A549 (cell line): ENCODE measurements at regions not wholly inside any gene's neighbourhood (a gene's known extent, or its start where the extent isn't known, plus 50 kb on each side); places are given as distances from the start of the nearest gene placed in this dataset.

Source experiments
- ATAC-seq, 2 experiments: fragments of 200-7000 bp in 1 of 2; fragments of >200 bp in 1 of 2; cut with Nextera tagmentation in 1 of 2; cut with Tn5 transposase in 1 of 2; 3 replicates each; pipeline versions ENCODE4 v1.8.0 to v1.9.1; 2018 to 2020; ENCODE audit warnings: mild to moderate bottlenecking in 1 of 2, moderate library complexity in 1 of 2
- CTCF ChIA-PET: fragments of 300-600 bp; sonication (Branson Sonifier 250); formaldehyde crosslinking; extraction: SDS; loops from one replicate; lab custom pipeline; 2021; ENCODE audit warnings: antibody characterized with exemption, inconsistent platforms; lab: Yijun Ruan, JAX
- POLR2A ChIA-PET: fragments of 350-600 bp; formaldehyde crosslinking; extraction: SDS; loops from one replicate; lab custom pipeline; 2021; ENCODE audit warnings: antibody characterized with exemption, inconsistent platforms; lab: Yijun Ruan, JAX
- DNase-seq, 2 experiments: peaks; one replicate each; pipeline versions ENCODE4 v3.0.0 to v3.0.0-alpha.2; 2011 to 2016; ENCODE audit warnings: low read depth in 1 of 2, low spot score in 1 of 2
- FAIRE-seq: peaks from 2 replicates; lab custom pipeline; 2011; peaks lifted over from hg19 to GRCh38; lab: Jason Lieb, UNC
- H3K27ac ChIP-seq, 2 experiments: fragments of >200 bp; sonication (Bioruptor Twin); formaldehyde crosslinking; 3 replicates each; pipeline ENCODE4 v1.5.1; 2016 to 2017
- H3K4me1 ChIP-seq: fragments of >200 bp; sonication (Bioruptor Twin); formaldehyde crosslinking; 3 replicates; pipeline ENCODE4 v1.6.1; 2016
- H3K4me2 ChIP-seq: fragments of >200 bp; sonication (Bioruptor Twin); formaldehyde crosslinking; 3 replicates; pipeline ENCODE4 v1.6.1; 2016
- H3K4me3 ChIP-seq: fragments of >200 bp; sonication (Bioruptor Twin); formaldehyde crosslinking; 3 replicates; pipeline ENCODE4 v1.5.1; 2016
- H3K9me3 ChIP-seq: fragments of >200 bp; sonication (Bioruptor Twin); formaldehyde crosslinking; 3 replicates; pipeline ENCODE4 v1.6.1; 2016
- CHD2 ChIP-seq: fragments of 150-350 bp; IDR thresholded peaks from 2 replicates; pipeline ENCODE4 v1.6.1; 2014; ENCODE audit warnings: low read length; ENCODE audit not compliant: partially characterized antibody
- EHF ChIP-seq: fragments of 250-450 bp; sonication (Bioruptor Pico); IDR thresholded peaks from 2 replicates; pipeline ENCODE4 v1.5.0; 2020; ENCODE audit warnings: mild to moderate bottlenecking
- ESRRA ChIP-seq: fragments of 150-350 bp; IDR thresholded peaks from 2 replicates; pipeline ENCODE4 v1.6.1; 2014; ENCODE audit warnings: mild to moderate bottlenecking, low read length, borderline replicate concordance
- FOSB ChIP-seq: fragments of 250-450 bp; sonication (Bioruptor Pico); IDR thresholded peaks from 2 replicates; pipeline ENCODE4 v1.5.0; 2020; ENCODE audit warnings: mild to moderate bottlenecking, moderate library complexity
- HDAC2 ChIP-seq: fragments of 200-600 bp; sonication (generic); IDR thresholded peaks from 2 replicates; pipeline ENCODE4 v1.6.1; 2016
- HOXA7 ChIP-seq: fragments of 250-450 bp; sonication (Bioruptor Pico); IDR thresholded peaks from 2 replicates; pipeline ENCODE4 v1.5.0; 2020; ENCODE audit warnings: mild to moderate bottlenecking, moderate library complexity
- HOXB13 ChIP-seq: fragments of 250-450 bp; sonication (Bioruptor Pico); IDR thresholded peaks from 2 replicates; pipeline ENCODE4 v1.5.0; 2020; ENCODE audit warnings: low read depth, mild to moderate bottlenecking, moderate library complexity
- KDM1A ChIP-seq: fragments of 200-600 bp; sonication (generic); IDR thresholded peaks from 2 replicates; pipeline ENCODE4 v1.6.1; 2016; ENCODE audit warnings: low read depth, mild to moderate bottlenecking
- KDM5A ChIP-seq: fragments of 200-600 bp; sonication (generic); IDR thresholded peaks from 2 replicates; pipeline ENCODE4 v1.6.1; 2016; ENCODE audit warnings: antibody characterized with exemption, mild to moderate bottlenecking
- MAFK ChIP-seq: fragments of 450-650 bp; IDR thresholded peaks from 2 replicates; pipeline ENCODE4 v1.6.1; 2014; ENCODE audit not compliant: partially characterized antibody
- NR3C1 ChIP-seq: fragments of >200 bp; sonication (Bioruptor Twin); formaldehyde crosslinking; IDR thresholded peaks from 3 replicates; pipeline ENCODE4 v1.6.1; 2017
- RAD21 ChIP-seq, 2 experiments: fragments of >200 bp in 1 of 2; sonication (Bioruptor Twin) in 1 of 2; formaldehyde crosslinking in 1 of 2; IDR thresholded peaks in 1 of 2; conservative IDR thresholded peaks in 1 of 2; 2 replicates in 1 of 2; 3 replicates in 1 of 2; pipeline ENCODE4 v1.6.1; 2012 to 2018; ENCODE audit warnings: inconsistent platforms in 1 of 2
- RFX5 ChIP-seq: fragments of 450-650 bp; IDR thresholded peaks from 2 replicates; pipeline ENCODE4 v1.7.1; 2014; ENCODE audit warnings: antibody characterized with exemption, mild to moderate bottlenecking, moderate library complexity
- RNF2 ChIP-seq: fragments of 200-600 bp; sonication (generic); IDR thresholded peaks from 2 replicates; pipeline ENCODE4 v1.6.1; 2016; ENCODE audit warnings: low read depth, mild to moderate bottlenecking, antibody characterized with exemption, moderate library complexity, borderline replicate concordance
- SMC3 ChIP-seq: fragments of >200 bp; sonication (Bioruptor Twin); formaldehyde crosslinking; IDR thresholded peaks from 3 replicates; pipeline ENCODE4 v1.6.1; 2018; ENCODE audit warnings: inconsistent platforms
- ZNF302 ChIP-seq: fragments of 250-450 bp; sonication (Bioruptor Pico); IDR thresholded peaks from 2 replicates; pipeline ENCODE4 v1.9.0; 2021; ENCODE audit warnings: inconsistent platforms, mild to moderate bottlenecking, moderate library complexity
- ZSCAN20 ChIP-seq: fragments of 250-450 bp; sonication (Bioruptor Pico); IDR thresholded peaks from 2 replicates; pipeline ENCODE4 v1.8.0; 2022; ENCODE audit warnings: mild to moderate bottlenecking, moderate library complexity
- WGBS: methylation state at CpG from one replicate; pipeline ENCODE4 v1.1.6; 2017; ENCODE audit errors: missing lambda C conversion rate; 5-methylcytosine and 5-hydroxymethylcytosine counted together
- TF ChIP-seq, protein P1 (sequence below): IDR thresholded peaks from 2 replicates; pipeline ENCODE4 v1.6.1; 2012
- TF ChIP-seq, protein P2 (sequence below): IDR thresholded peaks from 2 replicates; pipeline ENCODE4 v1.6.1; 2012; ENCODE audit warnings: low read depth, borderline replicate concordance
- TF ChIP-seq, protein P3 (sequence below): IDR thresholded peaks from 2 replicates; pipeline ENCODE4 v1.6.1; 2012
- TF ChIP-seq, protein P4 (sequence below): fragments of >200 bp; sonication (Bioruptor Twin); formaldehyde crosslinking; IDR thresholded peaks from 3 replicates; pipeline ENCODE4 v1.5.1; 2016
- TF ChIP-seq, protein P5 (sequence below): fragments of >200 bp; sonication (Bioruptor Twin); formaldehyde crosslinking; IDR thresholded peaks from 2 replicates; pipeline ENCODE4 v1.6.1; 2016
- TF ChIP-seq, protein P6 (sequence below): fragments of 250-450 bp; sonication (Bioruptor Pico); IDR thresholded peaks from 2 replicates; pipeline ENCODE4 v1.5.0; 2020; ENCODE audit warnings: low read depth, mild to moderate bottlenecking, moderate library complexity

DNA sequence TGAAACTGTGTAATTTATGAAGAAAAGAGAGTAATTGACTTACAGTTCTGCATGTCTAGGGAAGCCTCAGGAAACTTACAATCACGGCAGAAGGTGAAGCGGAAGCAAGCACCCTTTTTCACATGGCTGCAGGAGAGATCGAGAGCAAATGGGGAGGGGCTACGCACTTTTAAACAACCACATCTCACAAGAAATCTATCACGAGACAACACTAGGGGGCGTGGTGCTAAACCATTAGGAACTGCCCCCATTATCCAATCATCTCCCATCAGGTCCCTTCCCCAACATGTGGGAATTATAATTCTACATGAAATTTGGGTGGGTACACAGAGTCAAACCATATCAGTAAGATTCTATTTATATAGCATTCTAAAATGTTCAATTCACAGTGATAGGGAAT, 114.8 kb upstream of the TRPC4 start (continued):
- TF ChIP-seq, protein P1, sequence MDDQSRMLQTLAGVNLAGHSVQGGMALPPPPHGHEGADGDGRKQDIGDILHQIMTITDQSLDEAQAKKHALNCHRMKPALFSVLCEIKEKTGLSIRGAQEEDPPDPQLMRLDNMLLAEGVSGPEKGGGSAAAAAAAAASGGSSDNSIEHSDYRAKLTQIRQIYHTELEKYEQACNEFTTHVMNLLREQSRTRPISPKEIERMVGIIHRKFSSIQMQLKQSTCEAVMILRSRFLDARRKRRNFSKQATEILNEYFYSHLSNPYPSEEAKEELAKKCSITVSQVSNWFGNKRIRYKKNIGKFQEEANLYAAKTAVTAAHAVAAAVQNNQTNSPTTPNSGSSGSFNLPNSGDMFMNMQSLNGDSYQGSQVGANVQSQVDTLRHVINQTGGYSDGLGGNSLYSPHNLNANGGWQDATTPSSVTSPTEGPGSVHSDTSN, result no peak
- TF ChIP-seq CHD2, result no peak
- TF ChIP-seq RNF2, result no peak
- no peak for TF ChIP-seq MAFK

DNA sequence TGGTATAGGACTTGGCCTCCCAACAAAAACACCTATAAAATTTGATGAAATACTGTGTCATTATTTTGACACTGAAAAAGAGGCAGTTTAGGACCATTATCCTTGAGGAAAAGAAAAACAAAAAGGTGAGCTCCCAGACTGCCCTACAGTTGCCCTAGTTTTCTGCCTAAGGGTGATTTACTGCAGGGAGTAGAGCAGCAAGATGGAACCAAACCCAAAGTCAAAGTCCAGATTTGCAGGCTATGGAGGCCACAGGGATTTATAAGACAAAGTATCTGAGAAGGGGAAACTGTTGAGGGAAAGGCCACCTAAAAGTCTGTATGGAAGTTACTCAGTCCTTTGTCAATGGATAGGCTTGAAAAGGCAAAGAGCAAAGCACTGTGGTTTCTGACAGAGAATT, 112.4 kb upstream of the TRPC4 start:
- FAIRE-seq (no peak), ATAC-seq (no peak), DNase-seq (no peak)
- ChIA-PET POLR2A (no interaction called here), CTCF (no interaction called here)
- no peak overlapping the region for H3K27ac ChIP-seq
- H3K4me2 ChIP-seq, result no peak overlapping the region
- TF ChIP-seq HOXA7 (CRISPR knock-in tag) (no peak), ZNF302 (CRISPR knock-in tag) (no peak), KDM1A (no peak), NR3C1 (no peak), ZSCAN20 (CRISPR knock-in tag) (no peak), HOXB13 (CRISPR knock-in tag) (no peak), HDAC2 (no peak), ESRRA (no peak), FOSB (CRISPR knock-in tag) (no peak), RAD21 (conservative IDR thresholded peaks at IDR 0.05 in 1 of 2, IDR thresholded peaks at IDR 0.05 in 1 of 2) (no peak), EHF (CRISPR knock-in tag) (no peak), KDM5A (no peak), MAFK (no peak)
- TF ChIP-seq, protein P2, sequence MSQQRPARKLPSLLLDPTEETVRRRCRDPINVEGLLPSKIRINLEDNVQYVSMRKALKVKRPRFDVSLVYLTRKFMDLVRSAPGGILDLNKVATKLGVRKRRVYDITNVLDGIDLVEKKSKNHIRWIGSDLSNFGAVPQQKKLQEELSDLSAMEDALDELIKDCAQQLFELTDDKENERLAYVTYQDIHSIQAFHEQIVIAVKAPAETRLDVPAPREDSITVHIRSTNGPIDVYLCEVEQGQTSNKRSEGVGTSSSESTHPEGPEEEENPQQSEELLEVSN, result no peak
- TF ChIP-seq, protein P3, sequence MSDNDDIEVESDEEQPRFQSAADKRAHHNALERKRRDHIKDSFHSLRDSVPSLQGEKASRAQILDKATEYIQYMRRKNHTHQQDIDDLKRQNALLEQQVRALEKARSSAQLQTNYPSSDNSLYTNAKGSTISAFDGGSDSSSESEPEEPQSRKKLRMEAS, result no peak
- TF ChIP-seq, protein P4, sequence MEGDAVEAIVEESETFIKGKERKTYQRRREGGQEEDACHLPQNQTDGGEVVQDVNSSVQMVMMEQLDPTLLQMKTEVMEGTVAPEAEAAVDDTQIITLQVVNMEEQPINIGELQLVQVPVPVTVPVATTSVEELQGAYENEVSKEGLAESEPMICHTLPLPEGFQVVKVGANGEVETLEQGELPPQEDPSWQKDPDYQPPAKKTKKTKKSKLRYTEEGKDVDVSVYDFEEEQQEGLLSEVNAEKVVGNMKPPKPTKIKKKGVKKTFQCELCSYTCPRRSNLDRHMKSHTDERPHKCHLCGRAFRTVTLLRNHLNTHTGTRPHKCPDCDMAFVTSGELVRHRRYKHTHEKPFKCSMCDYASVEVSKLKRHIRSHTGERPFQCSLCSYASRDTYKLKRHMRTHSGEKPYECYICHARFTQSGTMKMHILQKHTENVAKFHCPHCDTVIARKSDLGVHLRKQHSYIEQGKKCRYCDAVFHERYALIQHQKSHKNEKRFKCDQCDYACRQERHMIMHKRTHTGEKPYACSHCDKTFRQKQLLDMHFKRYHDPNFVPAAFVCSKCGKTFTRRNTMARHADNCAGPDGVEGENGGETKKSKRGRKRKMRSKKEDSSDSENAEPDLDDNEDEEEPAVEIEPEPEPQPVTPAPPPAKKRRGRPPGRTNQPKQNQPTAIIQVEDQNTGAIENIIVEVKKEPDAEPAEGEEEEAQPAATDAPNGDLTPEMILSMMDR, result no peak
- TF ChIP-seq, protein P5, sequence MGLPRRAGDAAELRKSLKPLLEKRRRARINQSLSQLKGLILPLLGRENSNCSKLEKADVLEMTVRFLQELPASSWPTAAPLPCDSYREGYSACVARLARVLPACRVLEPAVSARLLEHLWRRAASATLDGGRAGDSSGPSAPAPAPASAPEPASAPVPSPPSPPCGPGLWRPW, result no peak
- TF ChIP-seq, protein P6, sequence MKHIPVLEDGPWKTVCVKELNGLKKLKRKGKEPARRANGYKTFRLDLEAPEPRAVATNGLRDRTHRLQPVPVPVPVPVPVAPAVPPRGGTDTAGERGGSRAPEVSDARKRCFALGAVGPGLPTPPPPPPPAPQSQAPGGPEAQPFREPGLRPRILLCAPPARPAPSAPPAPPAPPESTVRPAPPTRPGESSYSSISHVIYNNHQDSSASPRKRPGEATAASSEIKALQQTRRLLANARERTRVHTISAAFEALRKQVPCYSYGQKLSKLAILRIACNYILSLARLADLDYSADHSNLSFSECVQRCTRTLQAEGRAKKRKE, result no peak
- H3K4me3 ChIP-seq, result no peak overlapping the region
- H3K4me1 ChIP-seq, result no peaks in the 10 kb centered on the region
- no peaks in the 10 kb centered on the region for H3K9me3 ChIP-seq

DNA sequence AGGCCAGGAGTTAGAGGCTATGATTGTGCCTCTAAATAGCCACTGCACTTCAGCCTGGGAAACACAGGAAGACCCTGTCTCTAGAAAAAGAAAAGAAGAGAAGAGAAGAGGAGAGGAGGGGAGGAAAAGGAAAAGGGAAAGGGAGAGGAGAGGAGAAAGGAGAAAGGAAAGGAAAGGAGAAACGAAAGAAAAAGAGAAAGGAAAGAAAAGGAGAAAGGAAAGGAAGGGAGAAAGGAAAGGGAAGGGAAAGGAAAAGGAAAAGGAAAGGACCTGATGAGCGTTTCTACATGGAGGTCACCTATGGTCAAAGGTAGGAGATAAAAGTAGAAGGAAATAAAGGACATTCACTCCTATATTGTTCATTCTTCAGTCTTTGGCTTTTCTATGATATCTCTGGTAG, 109.1 kb upstream of the TRPC4 start:
- no peak for ATAC-seq
- H3K27ac ChIP-seq, result no peak overlapping the region
- ChIA-PET POLR2A (no interaction called here), CTCF (no interaction called here)
- FAIRE-seq, result no peak
- no peaks in the 10 kb centered on the region for H3K4me1 ChIP-seq
- TF ChIP-seq RFX5 (no peak), SMC3 (no peak), ZNF302 (CRISPR knock-in tag) (no peak)
- DNase-seq, result no peak
- no peaks in the 10 kb centered on the region for H3K9me3 ChIP-seq
- H3K4me2 ChIP-seq, result no peak overlapping the region
- H3K4me3 ChIP-seq, result no peak overlapping the region
- 14% methylated on average over 2 of the region's 2 CpGs for WGBS
